IgD-negative memory B cell (primary cell): ENCODE measurements at regions not wholly inside any gene's neighbourhood (a gene's known extent, or its start where the extent isn't known, plus 50 kb on each side); places are given as distances from the start of the nearest gene placed in this dataset.
"Not testable (repeated sequence)": the region's sequence is repeated elsewhere in the genome, so short reads cannot be mapped to it uniquely, and the experiment has no call there.

Experiments
- H3K27ac Mint-ChIP-seq, 3 donors: one replicate each; pipeline ENCODE4 v1.8.0; 2020 to 2022; ENCODE audit warnings: mild to moderate bottlenecking in 3 of 3, mixed read lengths in 3 of 3, moderate library complexity in 1 of 3
- H3K27me3 Mint-ChIP-seq: one replicate; pipeline ENCODE4 v1.8.0; 2021; ENCODE audit warnings: mixed read lengths
- H3K36me3 Mint-ChIP-seq: one replicate; pipeline ENCODE4 v1.8.0; 2020; ENCODE audit warnings: mild to moderate bottlenecking, mixed read lengths
- H3K4me1 Mint-ChIP-seq, 3 donors: one replicate each; pipeline ENCODE4 v1.8.0; 2020 to 2022; ENCODE audit warnings: mixed read lengths in 3 of 3, mild to moderate bottlenecking in 1 of 3
- H3K4me3 Mint-ChIP-seq, 4 donors: one replicate each; pipeline ENCODE4 v1.8.0; 2020 to 2022; ENCODE audit warnings: mild to moderate bottlenecking in 4 of 4, mixed read lengths in 4 of 4, moderate library complexity in 3 of 4
- H3K9me3 Mint-ChIP-seq, 3 donors: one replicate each; pipeline ENCODE4 v1.8.0; 2020 to 2021; ENCODE audit warnings: mixed read lengths in 3 of 3, mild to moderate bottlenecking in 1 of 3

DNA sequence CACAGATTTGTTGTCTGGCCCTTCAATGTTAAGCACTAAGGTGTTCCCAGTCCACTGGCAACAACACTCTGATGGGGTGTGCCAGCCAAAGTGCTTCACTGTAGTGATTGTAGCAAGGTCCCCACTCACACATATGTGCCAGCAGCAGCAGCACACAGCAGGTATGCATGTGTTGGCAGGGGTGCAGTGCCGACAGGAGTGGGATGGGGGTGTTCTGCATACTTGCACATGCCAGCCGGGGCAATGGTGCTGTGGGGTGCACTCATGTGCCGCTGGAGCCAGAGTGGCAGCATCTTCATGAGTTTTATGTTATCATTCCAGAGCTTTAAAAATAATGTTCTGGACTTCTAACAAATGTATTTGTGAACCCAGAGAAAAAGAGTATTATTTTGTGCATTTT, 148.1 kb downstream of the TP53TG3D start:
- H3K27me3 Mint-ChIP-seq, H3K9me3 Mint-ChIP-seq, H3K27ac Mint-ChIP-seq, H3K4me1 Mint-ChIP-seq, H3K36me3 Mint-ChIP-seq: not testable (repeated sequence)
- peak overlapping the region in 1 of 4 donors; percentile 17 for H3K4me3 Mint-ChIP-seq
